ENCODE measurements at regions not wholly inside any gene's neighbourhood (a gene's known extent, or its start where the extent isn't known, plus 50 kb on each side); places are given as distances from the start of the nearest gene placed in this dataset.
"Not testable (repeated sequence)": the region's sequence is repeated elsewhere in the genome, so short reads cannot be mapped to it uniquely, and the experiment has no call there.

GRCh38 chr10:87603196-87603595 lies 56.5 kb upstream of the PAPSS2 start:
- no peak for DNase-seq (ENCODE audit: low read depth)

- DNase-seq (ENCODE audit: low read depth), result no peak
These were observed 55.9 kb upstream of the PAPSS2 start for GRCh38 chr10:87603769-87604168.

- peak; percentile 31 for DNase-seq (ENCODE audit: low read depth)
These were observed 53.9 kb upstream of the PAPSS2 start for GRCh38 chr10:87605628-87606251.

GRCh38 chr10:87608756-87609155 lies 50.9 kb upstream of the PAPSS2 start:
- peak; percentile 25 for DNase-seq (ENCODE audit: low read depth)

GRCh38 chr10:87609563-87609962 lies 50.1 kb upstream of the PAPSS2 start:
- not testable (repeated sequence) for DNase-seq (ENCODE audit: low read depth)

Data from EH (cell line).